ENCODE measurements at regions not wholly inside any gene's neighbourhood (a gene's known extent, or its start where the extent isn't known, plus 50 kb on each side); places are given as distances from the start of the nearest gene placed in this dataset.

DNA sequence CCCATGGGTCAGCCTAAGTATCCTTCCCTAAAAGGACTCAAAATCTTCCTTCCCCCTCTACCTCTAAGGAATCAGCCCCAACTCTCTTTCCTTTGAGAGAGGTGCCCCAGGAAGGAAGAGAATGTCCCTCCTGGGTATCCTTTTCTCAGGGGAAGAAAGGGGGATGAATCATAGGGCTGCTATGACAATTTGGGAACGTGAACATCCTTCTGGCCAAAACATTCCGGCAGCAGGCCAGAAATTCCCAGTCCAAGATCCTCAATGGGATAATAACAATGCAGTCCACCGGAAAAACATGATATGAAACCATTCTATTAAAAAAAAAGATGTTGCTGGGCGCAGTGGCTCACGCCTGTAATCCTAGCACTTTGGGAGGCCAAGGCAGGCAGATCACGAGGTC is 50.8 kb upstream of the CACNA2D3 start:
- Histone ChIP-seq H4K20me1 (ENCODE audit: insufficient read depth) (no peaks in the 10 kb centered on the region), H3K27ac (ENCODE audit: low read depth, low read length) (no peak overlapping the region), H3K4me3 (replicated peaks in 1 of 2; ENCODE audit: low read depth in 1 of 2, low read length in 2 of 2) (no peak overlapping the region), H3K4me1 (ENCODE audit: control insufficient read depth in 1 of 2, insufficient read depth in 2 of 2, low read length in 2 of 2) (no peaks in the 10 kb centered on the region), H3K4me2 (ENCODE audit: low read length) (no peak overlapping the region), H3K36me3 (ENCODE audit: control insufficient read depth in 1 of 2, insufficient read depth in 2 of 2, low read length in 2 of 2) (no peaks in the 10 kb centered on the region), H3K9me3 (ENCODE audit: control insufficient read depth in 1 of 2, insufficient read depth in 1 of 2, low read depth in 1 of 2, low read length in 2 of 2) (no peaks in the 10 kb centered on the region), H3K9ac (ENCODE audit: low read length) (no peak overlapping the region), H3K79me2 (ENCODE audit: insufficient read depth, low read length) (no peaks in the 10 kb centered on the region), H3K9me2 (ENCODE audit: insufficient read depth) (no peaks in the 10 kb centered on the region), H2AFZ (ENCODE audit: low read depth, low read length, poor library complexity, severe bottlenecking) (no peak overlapping the region), H3K27me3 (ENCODE audit: insufficient read depth, low read length) (peaks cover 21% of the 10 kb centered on the region; the same call in 1 of the 2 replicates)
- RAD21 ChIA-PET (ENCODE audit: low non-redundant PET in 1 of 2, low total read pairs in 2 of 2, uncharacterized antibody in 2 of 2, unreplicated experiment in 2 of 2) = no interaction called here
- ATAC-seq = no peak
- intact Hi-C loops (cut with micrococcal nuclease) = no loop called here
- POLR2A ChIA-PET = no interaction called here
- CTCF ChIA-PET = no interaction called here
- TF ChIP-seq SP1 (IDR thresholded peaks at IDR 0.05; ENCODE audit: low read depth) = no peak
- TF ChIP-seq SIN3A (IDR thresholded peaks at IDR 0.05; ENCODE audit: low read depth) = no peak
- no peak for TF ChIP-seq EZH2phosphoT487 (IDR thresholded peaks at IDR 0.05; ENCODE audit: borderline replicate concordance)
- TF ChIP-seq ELF1 (IDR thresholded peaks at IDR 0.05; ENCODE audit: borderline replicate concordance, low read depth) = no peak
- TF ChIP-seq ZNF274 (IDR thresholded peaks at IDR 0.05; ENCODE audit: low read depth, low read length) = no peak
- TF ChIP-seq CBX3 (IDR thresholded peaks at IDR 0.05; ENCODE audit: low read depth) = no peak
- TF ChIP-seq, protein P1, sequence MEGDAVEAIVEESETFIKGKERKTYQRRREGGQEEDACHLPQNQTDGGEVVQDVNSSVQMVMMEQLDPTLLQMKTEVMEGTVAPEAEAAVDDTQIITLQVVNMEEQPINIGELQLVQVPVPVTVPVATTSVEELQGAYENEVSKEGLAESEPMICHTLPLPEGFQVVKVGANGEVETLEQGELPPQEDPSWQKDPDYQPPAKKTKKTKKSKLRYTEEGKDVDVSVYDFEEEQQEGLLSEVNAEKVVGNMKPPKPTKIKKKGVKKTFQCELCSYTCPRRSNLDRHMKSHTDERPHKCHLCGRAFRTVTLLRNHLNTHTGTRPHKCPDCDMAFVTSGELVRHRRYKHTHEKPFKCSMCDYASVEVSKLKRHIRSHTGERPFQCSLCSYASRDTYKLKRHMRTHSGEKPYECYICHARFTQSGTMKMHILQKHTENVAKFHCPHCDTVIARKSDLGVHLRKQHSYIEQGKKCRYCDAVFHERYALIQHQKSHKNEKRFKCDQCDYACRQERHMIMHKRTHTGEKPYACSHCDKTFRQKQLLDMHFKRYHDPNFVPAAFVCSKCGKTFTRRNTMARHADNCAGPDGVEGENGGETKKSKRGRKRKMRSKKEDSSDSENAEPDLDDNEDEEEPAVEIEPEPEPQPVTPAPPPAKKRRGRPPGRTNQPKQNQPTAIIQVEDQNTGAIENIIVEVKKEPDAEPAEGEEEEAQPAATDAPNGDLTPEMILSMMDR (IDR thresholded peaks at IDR 0.05 in 2 of 3, conservative IDR thresholded peaks at IDR 0.05 in 1 of 3; ENCODE audit: borderline replicate concordance in 1 of 3, insufficient read depth in 1 of 3, low read depth in 2 of 3, low read length in 2 of 3) = no peak
- no peak for TF ChIP-seq POLR2A (IDR thresholded peaks at IDR 0.05; ENCODE audit: borderline replicate concordance, extremely low read depth, insufficient read depth, insufficient read length)
- TF ChIP-seq, protein P2, sequence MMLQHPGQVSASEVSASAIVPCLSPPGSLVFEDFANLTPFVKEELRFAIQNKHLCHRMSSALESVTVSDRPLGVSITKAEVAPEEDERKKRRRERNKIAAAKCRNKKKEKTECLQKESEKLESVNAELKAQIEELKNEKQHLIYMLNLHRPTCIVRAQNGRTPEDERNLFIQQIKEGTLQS (IDR thresholded peaks at IDR 0.05) = no peak
- no peak for TF ChIP-seq RAD21 (IDR thresholded peaks at IDR 0.05; ENCODE audit: low read depth)
- TF ChIP-seq, protein P3, sequence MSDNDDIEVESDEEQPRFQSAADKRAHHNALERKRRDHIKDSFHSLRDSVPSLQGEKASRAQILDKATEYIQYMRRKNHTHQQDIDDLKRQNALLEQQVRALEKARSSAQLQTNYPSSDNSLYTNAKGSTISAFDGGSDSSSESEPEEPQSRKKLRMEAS (IDR thresholded peaks at IDR 0.05) = no peak
- TF ChIP-seq EGR1 (IDR thresholded peaks at IDR 0.05; ENCODE audit: low read depth) = no peak
- TF ChIP-seq ZFX (IDR thresholded peaks at IDR 0.05) = no peak
- no peak for TF ChIP-seq CEBPB (IDR thresholded peaks at IDR 0.05; ENCODE audit: low read depth)
- BruUV-seq (replicated peaks) = no TSS peak
- no peak for DNase-seq (ENCODE audit: low read depth, low spot score)
